Body of pancreas (tissue), 4 donors: ENCODE measurements at regions not wholly inside any gene's neighbourhood (a gene's known extent, or its start where the extent isn't known, plus 50 kb on each side); places are given as distances from the start of the nearest gene placed in this dataset.

Experiments
- ATAC-seq: fragments of 150-250 bp; one replicate; pipeline ENCODE4 v1.9.1; 2016
- DNase-seq, 4 donors: peaks; one replicate each; pipeline ENCODE4 v3.0.0-alpha.2; 2019
- H3K27ac ChIP-seq, 4 donors: fragments of 200-600 bp; sonication (generic); 1 replicate in 3 of 4; 2 replicates in 1 of 4; pipeline versions ENCODE4 v1.5.1 to v1.6.1; 2016 to 2019; ENCODE audit warnings: mild to moderate bottlenecking in 1 of 4, mixed read lengths in 1 of 4, moderate library complexity in 1 of 4
- H3K27me3 ChIP-seq, 2 donors: fragments of 200-600 bp; sonication (generic); one replicate each; pipeline ENCODE4 v1.6.0; 2016; ENCODE audit warnings: mild to moderate bottlenecking in 1 of 2
- H3K36me3 ChIP-seq, 2 donors: fragments of 200-600 bp; sonication (generic); replicated peaks in 1 of 2; 2 replicates each; pipeline ENCODE4 v1.5.1; 2016; ENCODE audit warnings: low read depth in 2 of 2; ENCODE audit not compliant: insufficient read depth in 1 of 2
- H3K4me1 ChIP-seq: fragments of 200-600 bp; sonication (generic); one replicate; pipeline ENCODE4 v1.6.0; 2016
- H3K4me3 ChIP-seq, 2 donors: fragments of 200-600 bp; sonication (generic); 1 replicate in 1 of 2; 2 replicates in 1 of 2; pipeline ENCODE4 v1.5.1; 2016 to 2019
- H3K9me3 ChIP-seq, 3 donors: fragments of 200-600 bp; sonication (generic); 1 replicate in 2 of 3; 2 replicates in 1 of 3; pipeline ENCODE4 v1.5.1; 2016
- POLR2A ChIP-seq, 3 donors: fragments of 450-650 bp; IDR thresholded peaks; one replicate each; pipeline ENCODE4 v1.6.1; 2016; ENCODE audit warnings: antibody characterized with exemption in 3 of 3, mild to moderate bottlenecking in 2 of 3
- WGBS, 2 donors: methylation state at CpG; one replicate each; pipeline ENCODE4 v1.1.5; 2017; 5-methylcytosine and 5-hydroxymethylcytosine counted together
- intact Hi-C: fragments of 100-400 bp; cut with DNase I; formaldehyde crosslinking; loops from one replicate; pipeline ENCODE4 v1.15.1; 2023
- TF ChIP-seq, protein P1 (sequence below), 7 experiments: fragments of 450-650 bp in 4 of 7; fragments of 200-600 bp in 3 of 7; sonication (generic) in 3 of 7; IDR thresholded peaks; one replicate each; pipeline ENCODE4 v1.5.1; 2016 to 2019; ENCODE audit warnings: antibody characterized with exemption in 7 of 7

DNA sequence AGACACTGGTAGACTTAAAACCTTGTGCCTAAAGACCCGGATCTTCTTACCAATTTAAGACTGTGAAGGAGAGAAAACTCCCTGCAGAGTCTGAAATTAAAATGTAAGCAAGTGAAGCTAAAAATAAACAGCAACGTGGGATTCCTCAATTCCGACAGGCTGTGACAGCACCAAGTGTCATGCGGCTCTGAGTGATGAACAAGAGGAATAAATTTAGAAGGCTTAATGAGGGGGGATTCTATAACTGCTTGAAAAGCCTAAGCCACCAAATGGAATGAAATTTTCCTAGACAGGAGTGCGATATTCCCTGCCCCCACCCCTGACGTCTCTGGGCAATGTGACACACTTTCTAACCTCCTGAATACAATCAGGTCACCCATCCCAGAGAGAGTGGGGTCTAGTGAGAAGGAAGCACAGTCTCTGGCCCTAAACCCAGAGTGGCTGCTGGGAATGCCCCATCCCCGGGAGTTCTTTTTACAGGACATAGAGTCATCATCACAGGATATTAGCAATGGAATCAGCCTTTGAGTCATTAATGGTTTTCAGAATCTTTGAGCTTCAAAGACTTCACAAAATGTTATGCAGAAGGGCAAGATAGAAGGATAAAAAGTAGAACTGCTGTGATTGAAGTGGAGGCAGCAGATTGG, 114.3 kb downstream of the EDEM1 start:
- no peak for ATAC-seq
- WGBS, 2 donors, result 60 to 63% methylated on average over 7 of the region's 7 CpGs

DNA sequence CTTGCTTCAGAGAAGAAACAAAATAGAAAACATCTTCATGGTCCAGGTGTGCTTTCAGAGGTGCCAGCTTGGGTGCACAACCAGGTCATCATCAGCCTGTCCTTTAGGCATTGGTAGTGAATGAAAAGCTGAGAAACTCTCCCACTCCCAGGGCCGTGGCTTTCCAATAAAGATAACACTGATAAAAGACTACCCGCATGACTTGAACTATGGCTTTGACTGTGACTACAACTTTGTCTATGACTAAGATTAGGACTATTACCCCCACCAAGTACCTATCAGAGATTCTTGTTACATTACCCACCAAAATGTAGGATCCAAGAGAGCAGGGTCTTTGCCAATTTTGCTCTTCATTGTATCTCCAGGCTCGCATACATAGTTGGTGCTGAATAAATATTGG, 115.2 kb downstream of the EDEM1 start:
- intact Hi-C loops, result no loop called here
- H3K36me3 ChIP-seq, result no peaks in the 10 kb centered on the region
- WGBS, 2 donors, result 47 to 62% methylated on average over 3 of the region's 3 CpGs
- ATAC-seq (no peak), DNase-seq (no peak)
- no peak overlapping the region for H3K4me3 ChIP-seq
- no peaks in the 10 kb centered on the region for H3K9me3 ChIP-seq
- no peak for TF ChIP-seq POLR2A (IDR thresholded peaks at IDR 0.05)
- TF ChIP-seq, protein P1, sequence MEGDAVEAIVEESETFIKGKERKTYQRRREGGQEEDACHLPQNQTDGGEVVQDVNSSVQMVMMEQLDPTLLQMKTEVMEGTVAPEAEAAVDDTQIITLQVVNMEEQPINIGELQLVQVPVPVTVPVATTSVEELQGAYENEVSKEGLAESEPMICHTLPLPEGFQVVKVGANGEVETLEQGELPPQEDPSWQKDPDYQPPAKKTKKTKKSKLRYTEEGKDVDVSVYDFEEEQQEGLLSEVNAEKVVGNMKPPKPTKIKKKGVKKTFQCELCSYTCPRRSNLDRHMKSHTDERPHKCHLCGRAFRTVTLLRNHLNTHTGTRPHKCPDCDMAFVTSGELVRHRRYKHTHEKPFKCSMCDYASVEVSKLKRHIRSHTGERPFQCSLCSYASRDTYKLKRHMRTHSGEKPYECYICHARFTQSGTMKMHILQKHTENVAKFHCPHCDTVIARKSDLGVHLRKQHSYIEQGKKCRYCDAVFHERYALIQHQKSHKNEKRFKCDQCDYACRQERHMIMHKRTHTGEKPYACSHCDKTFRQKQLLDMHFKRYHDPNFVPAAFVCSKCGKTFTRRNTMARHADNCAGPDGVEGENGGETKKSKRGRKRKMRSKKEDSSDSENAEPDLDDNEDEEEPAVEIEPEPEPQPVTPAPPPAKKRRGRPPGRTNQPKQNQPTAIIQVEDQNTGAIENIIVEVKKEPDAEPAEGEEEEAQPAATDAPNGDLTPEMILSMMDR (IDR thresholded peaks at IDR 0.05), result no peak
- H3K27ac ChIP-seq, result no peak overlapping the region
- H3K4me1 ChIP-seq, result no peaks in the 10 kb centered on the region
- H3K27me3 ChIP-seq, result no peaks in the 10 kb centered on the region

More for the DNA sequence above, 114.3 kb downstream of the EDEM1 start:
- Histone ChIP-seq H3K27me3 (no peaks in the 10 kb centered on the region), H3K4me3 (no peak overlapping the region), H3K4me1 (no peaks in the 10 kb centered on the region), H3K27ac (no peak overlapping the region), H3K9me3 (no peaks in the 10 kb centered on the region), H3K36me3 (no peaks in the 10 kb centered on the region)
- TF ChIP-seq, protein P1 (IDR thresholded peaks at IDR 0.05), result no peak
- no peak for TF ChIP-seq POLR2A (IDR thresholded peaks at IDR 0.05)
- DNase-seq, result no peak
- intact Hi-C loops, result no loop called here

DNA sequence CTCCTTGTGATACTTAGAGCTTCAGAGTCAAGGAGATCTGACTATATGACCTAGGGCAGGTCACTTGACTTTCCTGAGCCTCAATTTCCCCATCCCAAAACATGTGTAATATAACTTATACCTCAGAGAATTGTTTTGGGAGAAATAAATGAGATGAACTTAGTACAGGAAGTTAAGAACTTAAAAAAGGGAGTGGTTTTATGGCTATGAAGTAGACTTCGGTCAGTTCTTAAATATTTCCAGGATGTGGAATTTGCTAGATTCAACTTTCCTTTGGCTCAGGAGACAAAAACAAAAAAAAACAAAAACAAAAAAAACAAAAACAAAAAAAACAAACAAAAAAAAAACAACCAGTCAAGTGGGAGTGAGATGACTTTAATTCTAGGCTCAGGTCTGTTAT, 116.7 kb downstream of the EDEM1 start:
- intact Hi-C loops, result no loop called here
- H3K9me3 ChIP-seq, result no peaks in the 10 kb centered on the region
- H3K36me3 ChIP-seq, result no peaks in the 10 kb centered on the region
- H3K27me3 ChIP-seq, result no peaks in the 10 kb centered on the region
- no peak for DNase-seq
- WGBS, 2 donors, result 78 to 80% methylated on average over 1 of the region's 1 CpG
- no peak overlapping the region for H3K4me3 ChIP-seq
- no peaks in the 10 kb centered on the region for H3K4me1 ChIP-seq
- no peak for TF ChIP-seq POLR2A (IDR thresholded peaks at IDR 0.05)
- H3K27ac ChIP-seq, result no peak overlapping the region
- no peak for ATAC-seq

DNA sequence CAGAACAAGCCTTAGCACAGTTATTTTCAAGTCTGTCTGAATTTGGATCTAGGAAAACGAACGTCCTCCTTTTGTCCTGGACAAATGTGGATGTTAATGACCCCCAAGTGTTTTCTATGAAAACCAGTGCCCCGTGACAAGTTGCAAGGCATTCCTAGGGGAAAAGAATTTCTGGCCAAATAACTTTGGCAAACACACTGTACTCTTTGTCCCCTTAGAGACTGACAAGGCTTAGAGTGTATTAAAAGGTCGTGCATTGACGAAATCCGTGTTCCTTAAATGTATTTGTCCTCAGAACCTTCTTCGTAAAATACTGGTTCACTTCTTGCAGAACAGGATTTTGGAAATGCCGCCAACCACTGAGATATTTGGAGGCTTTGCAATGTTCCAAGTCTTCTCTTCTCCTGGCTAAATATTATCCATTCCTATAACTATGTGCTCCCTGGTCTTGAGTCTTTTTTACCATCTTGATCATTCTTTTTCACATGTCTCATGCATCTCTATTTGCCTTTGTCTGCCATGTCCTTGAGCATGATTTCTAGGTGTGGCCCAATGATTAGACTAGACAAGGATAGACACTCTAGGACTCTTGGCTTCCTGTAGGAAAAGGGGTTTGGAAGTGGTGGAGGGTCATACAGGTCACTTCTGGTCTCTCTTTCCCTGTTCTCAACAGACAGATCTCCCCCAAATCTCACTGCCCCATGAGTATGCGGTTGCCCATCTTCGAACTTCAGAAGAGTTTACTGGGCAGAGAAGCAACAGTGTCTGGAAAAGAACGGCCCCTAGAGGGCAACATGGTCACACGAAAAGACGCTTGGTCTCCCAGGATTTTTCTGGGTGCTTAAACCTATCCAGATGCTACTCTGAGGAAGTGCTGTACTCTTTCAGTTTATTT, 117.5 kb downstream of the EDEM1 start:
- no peaks in the 10 kb centered on the region for H3K36me3 ChIP-seq
- DNase-seq (peak; percentile 53 to 66 (median 61)), ATAC-seq (peak; percentile 80)
- no peaks in the 10 kb centered on the region for H3K4me1 ChIP-seq
- no peak overlapping the region for H3K4me3 ChIP-seq
- no peaks in the 10 kb centered on the region for H3K27me3 ChIP-seq
- intact Hi-C loops, result no loop called here
- WGBS, 2 donors, result 23 to 26% methylated on average over 13 of the region's 13 CpGs
- TF ChIP-seq POLR2A (IDR thresholded peaks at IDR 0.05), result no peak
- TF ChIP-seq, protein P1 (IDR thresholded peaks at IDR 0.05), result peak; percentile 50 to 68 (median 67)
- no peaks in the 10 kb centered on the region for H3K9me3 ChIP-seq
- H3K27ac ChIP-seq, result no peak overlapping the region

DNA sequence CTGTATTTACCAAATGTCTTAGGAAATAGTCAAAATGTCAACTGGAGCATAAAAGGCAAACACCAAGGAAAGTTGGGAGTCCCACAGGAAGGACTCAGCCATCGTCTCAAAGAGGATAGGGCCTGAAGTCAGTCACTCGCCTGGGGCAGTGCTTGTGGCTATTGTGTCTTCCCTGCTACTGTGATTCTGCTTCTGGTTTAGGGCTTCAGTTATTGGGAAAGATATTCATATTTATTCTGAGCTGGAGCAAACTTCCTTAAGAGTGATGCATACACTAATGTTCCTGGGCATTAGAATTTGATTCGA, 118.1 kb downstream of the EDEM1 start:
- 75 to 87% methylated on average over 3 of the region's 3 CpGs for WGBS, 2 donors
- Histone ChIP-seq H3K27me3 (no peaks in the 10 kb centered on the region), H3K27ac (no peak overlapping the region), H3K4me1 (no peaks in the 10 kb centered on the region), H3K9me3 (no peaks in the 10 kb centered on the region), H3K4me3 (no peak overlapping the region), H3K36me3 (no peaks in the 10 kb centered on the region)
- intact Hi-C loops, result no loop called here
- no peak for TF ChIP-seq POLR2A (IDR thresholded peaks at IDR 0.05)
- TF ChIP-seq, protein P1 (IDR thresholded peaks at IDR 0.05), result no peak
- no peak for ATAC-seq
- no peak for DNase-seq
